ENCODE measurements at regions not wholly inside any gene's neighbourhood (a gene's known extent, or its start where the extent isn't known, plus 50 kb on each side); places are given as distances from the start of the nearest gene placed in this dataset.

GRCh38 chr3:160161921-160162320 lies 63.3 kb upstream of the C3orf80 start:
- Histone ChIP-seq H2BK120ac (ENCODE audit: low read depth, low read length, poor library complexity, severe bottlenecking) (peak overlapping the region; percentile 54), H4K91ac (ENCODE audit: insufficient read length, low read depth, low read length) (no peak overlapping the region), H2BK5ac (ENCODE audit: insufficient read length, low read length) (no peak overlapping the region), H4K8ac (replicated peaks; ENCODE audit: insufficient read length, low read depth, low read length) (no peak overlapping the region), H2BK15ac (ENCODE audit: low read depth, low read length) (no peak overlapping the region), H2BK12ac (ENCODE audit: insufficient read length, low read depth, low read length) (no peak overlapping the region), H3K79me2 (ENCODE audit: insufficient read depth, low read length) (no peaks in the 10 kb centered on the region), H3K56ac (ENCODE audit: insufficient read length, low read depth, low read length) (no peak overlapping the region), H3K4me1 (ENCODE audit: insufficient read depth, low read length) (peaks cover 5% of the 10 kb centered on the region; the same call in 1 of the 2 replicates), H2AFZ (ENCODE audit: low read length) (no peak overlapping the region), H4K20me1 (ENCODE audit: control insufficient read depth, insufficient read depth, insufficient read length) (peaks cover 3% of the 10 kb centered on the region), H3K23me2 (ENCODE audit: insufficient read length, low read depth, low read length, poor library complexity, severe bottlenecking) (no peaks in the 10 kb centered on the region), H3T11ph (ENCODE audit: low read length) (peak overlapping the region; percentile 70), H2BK20ac (ENCODE audit: low read depth, low read length, poor library complexity, severe bottlenecking) (no peak overlapping the region), H3K9ac (ENCODE audit: extremely low read depth, insufficient read length, low read length) (no peak overlapping the region), H3K23ac (ENCODE audit: insufficient read length, low read depth, low read length) (no peak overlapping the region), H3K4me2 (ENCODE audit: insufficient read depth, insufficient read length, low read length) (no peak overlapping the region), H3K79me1 (ENCODE audit: insufficient read depth, low read depth, low read length, poor library complexity, severe bottlenecking) (no peaks in the 10 kb centered on the region), H2AK5ac (ENCODE audit: insufficient read length, low read length) (no peak overlapping the region), H3K27me3 (ENCODE audit: insufficient read depth, low read length) (no peaks in the 10 kb centered on the region), H3K27ac (ENCODE audit: insufficient read length, low read depth, low read length) (no peak overlapping the region), H3K14ac (ENCODE audit: insufficient read depth, low read length) (peak overlapping the region; percentile 91; the same call in 1 of the 2 replicates), H3K18ac (ENCODE audit: insufficient read length, low read depth, low read length) (peak overlapping the region; percentile 91), H4K5ac (ENCODE audit: insufficient read length, low read depth, low read length) (no peak overlapping the region), H3K9me3 (ENCODE audit: control insufficient read depth, low read depth, low read length) (no peaks in the 10 kb centered on the region), H3K4ac (ENCODE audit: low read depth, low read length) (no peak overlapping the region; the same call in 1 of the 2 replicates)
- H3K9me3 Mint-ChIP-seq = peaks cover 0 to 3% of the 10 kb centered on the region in 2 experiments; a peak in 1 of 5 replicates
- WGBS (ENCODE audit: extremely low coverage, insufficient read length, low lambda C conversion rate) = 100% methylated on average over 1 of the region's 6 CpGs
- H3K36me3 Mint-ChIP-seq (ENCODE audit: insufficient read depth in 1 of 3, low read depth in 3 of 3) = no peaks in the 10 kb centered on the region
- no peak for TF ChIP-seq CTCF (conservative IDR thresholded peaks at IDR 0.05)
- H3K4me3 Mint-ChIP-seq = no peak overlapping the region
- H3K4me1 Mint-ChIP-seq = peaks cover 27 to 28% of the 10 kb centered on the region in 2 experiments
- H3K27ac Mint-ChIP-seq = peak overlapping the region; percentile 0 to 31 (median 20); a peak in 2 of 7 replicates
- DNase-seq = no peak
- H3K27me3 Mint-ChIP-seq (ENCODE audit: low read depth) = no peaks in the 10 kb centered on the region
